Choroid plexus epithelial cell (primary cell): ENCODE measurements at regions not wholly inside any gene's neighbourhood (a gene's known extent, or its start where the extent isn't known, plus 50 kb on each side); places are given as distances from the start of the nearest gene placed in this dataset.

Experiments
- DNase-seq: peaks from one replicate; pipeline ENCODE4 v3.0.0-alpha.2; 2010; ENCODE audit warnings: low read depth
- H3K4me3 ChIP-seq: 2 replicates; pipeline ENCODE4 v1.5.1; 2011; ENCODE audit warnings: low read depth, mild to moderate bottlenecking, control low read depth, low read length, moderate library complexity
- CTCF ChIP-seq: conservative IDR thresholded peaks from 2 replicates; pipeline ENCODE4 v1.5.1; 2011; ENCODE audit warnings: low read depth, mild to moderate bottlenecking, control low read depth, inconsistent platforms, low read length, moderate library complexity

- no peak for TF ChIP-seq CTCF
- no peak overlapping the region for H3K4me3 ChIP-seq
- DNase-seq: peak; percentile 54
Measured at GRCh38 chr20:52025938-52026337, 165.6 kb downstream of the ZFP64 start.

- H3K4me3 ChIP-seq: no peak overlapping the region
- no peak for DNase-seq
- no peak for TF ChIP-seq CTCF
Measured at GRCh38 chr20:52019313-52019712, 172.3 kb downstream of the ZFP64 start.

- DNase-seq: no peak
- no peak overlapping the region for H3K4me3 ChIP-seq
- no peak for TF ChIP-seq CTCF
Measured at GRCh38 chr20:52017669-52018317, 173.8 kb downstream of the ZFP64 start.

GRCh38 chr20:52016022-52016421, 175.6 kb downstream of the ZFP64 start:
- TF ChIP-seq CTCF: no peak
- H3K4me3 ChIP-seq: no peak overlapping the region
- DNase-seq: no peak

GRCh38 chr20:52015155-52015554, 176.4 kb downstream of the ZFP64 start:
- no peak overlapping the region for H3K4me3 ChIP-seq
- TF ChIP-seq CTCF: no peak
- DNase-seq: no peak

GRCh38 chr20:52012079-52012478, 179.5 kb downstream of the ZFP64 start:
- H3K4me3 ChIP-seq: no peak overlapping the region
- no peak for DNase-seq
- no peak for TF ChIP-seq CTCF

- no peak overlapping the region for H3K4me3 ChIP-seq
- DNase-seq: no peak
- TF ChIP-seq CTCF: no peak
Measured at GRCh38 chr20:52011093-52011492, 180.5 kb downstream of the ZFP64 start.
